K562 (cell line): ENCODE measurements at regions not wholly inside any gene's neighbourhood (a gene's known extent, or its start where the extent isn't known, plus 50 kb on each side); places are given as distances from the start of the nearest gene placed in this dataset.

Experiments
- ATAC-seq: fragments of 200-7000 bp; cut with Tn5 transposase; 3 replicates; pipeline ENCODE4 v1.9.1; 2020; ENCODE audit warnings: moderate library complexity
- BruUV-seq: library from RNA; stranded (reverse); fragments of 400-500 nt; replicated peaks from 2 replicates; lab custom pipeline; 2021; lab: Mats Ljungman, UMichigan
- CTCF ChIA-PET: fragments of 300-600 bp; formaldehyde crosslinking; extraction: SDS; loops from one replicate; lab custom pipeline; 2021; ENCODE audit warnings: low intra/inter-chr PET ratio; lab: Yijun Ruan, JAX
- POLR2A ChIA-PET: fragments of 300-600, 350-650 bp; sonication (Branson Sonifier 250); formaldehyde crosslinking; extraction: SDS; loops from one replicate; lab custom pipeline; 2021; ENCODE audit warnings: antibody characterized with exemption, inconsistent platforms; lab: Yijun Ruan, JAX
- DNase-seq, 4 experiments: peaks; one replicate each; pipeline versions ENCODE4 v3.0.0 to v3.0.0-alpha.2; 2011 to 2018; ENCODE audit warnings: low spot score in 3 of 4, mixed read lengths in 3 of 4; ENCODE audit errors: extremely low read depth in 1 of 4
- FAIRE-seq: peaks from 2 replicates; lab custom pipeline; 2011; peaks lifted over from hg19 to GRCh38; lab: Jason Lieb, UNC
- H2AFZ ChIP-seq: 2 replicates; pipeline ENCODE4 v1.6.0; 2011; ENCODE audit warnings: low read depth, low read length, control low read depth, inconsistent platforms
- H3K27ac ChIP-seq: fragments of 200-600 bp; 3 replicates; pipeline ENCODE4 v1.8.0; 2011; ENCODE audit warnings: low read depth, mild to moderate bottlenecking, control low read depth, inconsistent platforms, low read length, moderate library complexity, mixed read lengths; ENCODE audit errors: extremely low read depth
- H3K27me3 ChIP-seq, 2 experiments: fragments of 300-600 bp in 1 of 2; 2 replicates in 1 of 2; 3 replicates in 1 of 2; pipeline versions ENCODE4 v1.6.0 to v1.8.0; 2011; ENCODE audit warnings: inconsistent platforms in 2 of 2, low read length in 2 of 2, mild to moderate bottlenecking in 1 of 2, mixed read lengths in 1 of 2, moderate library complexity in 1 of 2; ENCODE audit not compliant: control insufficient read depth in 2 of 2, insufficient read depth in 2 of 2
- H3K36me3 ChIP-seq: fragments of 300-600 bp; 3 replicates; pipeline ENCODE4 v1.8.0; 2011; ENCODE audit warnings: mild to moderate bottlenecking, low read length, inconsistent platforms; ENCODE audit not compliant: control insufficient read depth, insufficient read depth
- H3K4me1 ChIP-seq, 2 experiments: fragments of 200-600 bp in 1 of 2; replicated peaks in 1 of 2; 2 replicates in 1 of 2; 3 replicates in 1 of 2; pipeline versions ENCODE4 v1.5.1 to v1.8.0; 2011; ENCODE audit warnings: inconsistent platforms in 2 of 2, low read length in 2 of 2, mild to moderate bottlenecking in 1 of 2, mixed read lengths in 1 of 2, moderate library complexity in 1 of 2; ENCODE audit not compliant: control insufficient read depth in 2 of 2, insufficient read depth in 2 of 2
- H3K4me2 ChIP-seq: 2 replicates; pipeline ENCODE4 v1.6.1; 2011; ENCODE audit warnings: low read length, control low read depth, inconsistent platforms, mixed read lengths; ENCODE audit not compliant: insufficient read depth
- H3K4me3 ChIP-seq: fragments of 200-600 bp; sonication (generic), shearing (Covaris generic); 2 replicates; pipeline ENCODE4 v1.5.1; 2016; ENCODE audit warnings: control low read depth, inconsistent platforms
- H3K79me2 ChIP-seq: fragments of 200-600 bp; 3 replicates; pipeline ENCODE4 v1.8.0; 2011; ENCODE audit warnings: low read length, inconsistent platforms; ENCODE audit not compliant: control insufficient read depth, insufficient read depth
- H3K9ac ChIP-seq, 2 experiments: 2 replicates each; pipeline versions ENCODE4 v1.6.0 to v1.6.1; 2011; ENCODE audit warnings: low read depth in 2 of 2, low read length in 2 of 2, control low read depth in 1 of 2, inconsistent platforms in 1 of 2, mild to moderate bottlenecking in 1 of 2, mixed read lengths in 1 of 2; ENCODE audit not compliant: insufficient read depth in 1 of 2
- H3K9me1 ChIP-seq: one replicate; pipeline ENCODE4 v1.6.0; 2011; ENCODE audit warnings: inconsistent platforms, mild to moderate bottlenecking, low read length, moderate library complexity; ENCODE audit not compliant: control insufficient read depth, insufficient read depth
- H3K9me3 ChIP-seq: replicated peaks from 2 replicates; pipeline ENCODE4 v1.5.1; 2011; ENCODE audit warnings: low read depth, low read length, inconsistent platforms; ENCODE audit not compliant: control insufficient read depth, insufficient read depth
- H4K20me1 ChIP-seq: replicated peaks from 2 replicates; pipeline ENCODE4 v1.6.1; 2011; ENCODE audit warnings: low read length, inconsistent platforms, mixed read lengths; ENCODE audit not compliant: control insufficient read depth, insufficient read depth
- KDM5B ChIP-seq: fragments of 200-600 bp; sonication (generic); IDR thresholded peaks from 2 replicates; pipeline ENCODE4 v1.6.1; 2012; ENCODE audit warnings: low read depth, mild to moderate bottlenecking, moderate library complexity, low read length, control low read depth, inconsistent platforms; ENCODE audit not compliant: insufficient replicate concordance
- NFATC3 ChIP-seq: fragments of 450-650 bp; IDR thresholded peaks from 2 replicates; pipeline ENCODE4 v1.6.1; 2017; ENCODE audit warnings: mild to moderate bottlenecking
- STAT5A ChIP-seq: IDR thresholded peaks from 2 replicates; pipeline ENCODE4 v1.6.1; 2012; ENCODE audit warnings: low read length, inconsistent platforms, borderline replicate concordance
- WHSC1 ChIP-seq: IDR thresholded peaks from one replicate; pipeline ENCODE4 v1.6.1; 2012; ENCODE audit warnings: low read length, control low read depth, inconsistent platforms
- ZC3H8 ChIP-seq: fragments of 450-650 bp; IDR thresholded peaks from 2 replicates; pipeline ENCODE4 v1.6.1; 2017
- WGBS: fragments of 100-300 bp; shearing (Covaris generic); methylation state at CpG from one replicate; pipeline ENCODE4 v1.1.6; 2016; ENCODE audit warnings: low coverage, mixed read lengths; ENCODE audit not compliant: insufficient coverage; ENCODE audit errors: missing lambda C conversion rate; 5-methylcytosine and 5-hydroxymethylcytosine counted together
- in situ Hi-C: fragments of 300-500 bp; cut with MboI; formaldehyde crosslinking; loops from 4 replicates; pipeline ENCODE4 v1.15.0; 2018; ENCODE audit warnings: inconsistent platforms, mixed read lengths
- intact Hi-C: fragments of 100-400 bp; cut with micrococcal nuclease; formaldehyde crosslinking; loops from 2 replicates; pipeline ENCODE4 v1.14.2; 2022
- TF ChIP-seq, protein P1 (sequence below), 2 experiments: IDR thresholded peaks; 2 replicates each; pipeline ENCODE4 v1.6.1; 2011; ENCODE audit warnings: borderline replicate concordance in 1 of 2, control low read depth in 1 of 2, low read depth in 1 of 2, low read length in 1 of 2, mild to moderate bottlenecking in 1 of 2, mixed read lengths in 1 of 2, moderate library complexity in 1 of 2; ENCODE audit not compliant: insufficient read depth in 1 of 2, insufficient read length in 1 of 2, poor library complexity in 1 of 2, severe bottlenecking in 1 of 2; ENCODE audit errors: extremely low read depth in 1 of 2
- TF ChIP-seq, protein P2 (sequence below): fragments of 450-650 bp; conservative IDR thresholded peaks from 2 replicates; pipeline ENCODE4 v1.6.1; 2016; ENCODE audit warnings: missing genetic modification characterization, low read depth, mild to moderate bottlenecking, control low read depth, missing compliant biosample characterization
- TF ChIP-seq, protein P3 (sequence below): fragments of 250-450 bp; sonication (Bioruptor Pico); IDR thresholded peaks from 2 replicates; pipeline ENCODE4 v1.6.1; 2021; ENCODE audit warnings: mild to moderate bottlenecking

DNA sequence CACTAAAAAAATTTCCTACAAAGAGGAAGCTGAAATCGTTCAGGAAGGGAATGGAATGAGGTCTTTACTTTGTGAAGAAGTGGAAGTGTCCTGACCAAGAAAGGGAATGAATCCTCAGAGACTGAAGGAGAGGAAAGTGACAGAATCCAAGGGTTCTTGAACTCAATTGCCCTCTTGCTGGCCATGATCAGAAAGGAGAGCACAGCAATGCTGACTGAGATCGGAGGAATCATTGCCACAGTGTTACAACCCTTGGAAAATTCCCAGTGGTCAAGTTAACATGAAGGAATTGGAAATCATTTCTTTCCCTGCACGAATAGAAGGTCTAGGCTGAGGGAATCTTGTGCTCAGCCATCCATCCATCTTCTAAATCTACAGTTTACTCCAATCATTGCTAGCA, 190.0 kb upstream of the NEIL3 start:
- CTCF ChIA-PET = no interaction called here
- Histone ChIP-seq H3K9me1 (no peaks in the 10 kb centered on the region), H3K9me3 (peaks cover 3% of the 10 kb centered on the region; the same call in 1 of the 2 replicates), H4K20me1 (no peaks in the 10 kb centered on the region), H3K27me3 (no peaks in the 10 kb centered on the region), H3K4me2 (no peak overlapping the region), H2AFZ (no peak overlapping the region), H3K27ac (no peak overlapping the region), H3K79me2 (no peaks in the 10 kb centered on the region), H3K4me3 (no peak overlapping the region), H3K4me1 (no peaks in the 10 kb centered on the region)
- POLR2A ChIA-PET = no interaction called here
- no peak for ATAC-seq
- BruUV-seq = no TSS peak
- intact Hi-C loops = no loop called here
- TF ChIP-seq KDM5B (no peak), WHSC1 (no peak), NFATC3 (no peak), STAT5A (no peak), ZC3H8 (no peak)
- TF ChIP-seq, protein P1, sequence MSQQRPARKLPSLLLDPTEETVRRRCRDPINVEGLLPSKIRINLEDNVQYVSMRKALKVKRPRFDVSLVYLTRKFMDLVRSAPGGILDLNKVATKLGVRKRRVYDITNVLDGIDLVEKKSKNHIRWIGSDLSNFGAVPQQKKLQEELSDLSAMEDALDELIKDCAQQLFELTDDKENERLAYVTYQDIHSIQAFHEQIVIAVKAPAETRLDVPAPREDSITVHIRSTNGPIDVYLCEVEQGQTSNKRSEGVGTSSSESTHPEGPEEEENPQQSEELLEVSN (IDR thresholded peaks at IDR 0.05; ENCODE audit: borderline replicate concordance in 1 of 2, extremely low read depth in 1 of 2, insufficient read depth in 1 of 2, insufficient read length in 1 of 2, low read depth in 1 of 2, low read length in 1 of 2, poor library complexity in 1 of 2, severe bottlenecking in 1 of 2) = no peak
- TF ChIP-seq, protein P2, sequence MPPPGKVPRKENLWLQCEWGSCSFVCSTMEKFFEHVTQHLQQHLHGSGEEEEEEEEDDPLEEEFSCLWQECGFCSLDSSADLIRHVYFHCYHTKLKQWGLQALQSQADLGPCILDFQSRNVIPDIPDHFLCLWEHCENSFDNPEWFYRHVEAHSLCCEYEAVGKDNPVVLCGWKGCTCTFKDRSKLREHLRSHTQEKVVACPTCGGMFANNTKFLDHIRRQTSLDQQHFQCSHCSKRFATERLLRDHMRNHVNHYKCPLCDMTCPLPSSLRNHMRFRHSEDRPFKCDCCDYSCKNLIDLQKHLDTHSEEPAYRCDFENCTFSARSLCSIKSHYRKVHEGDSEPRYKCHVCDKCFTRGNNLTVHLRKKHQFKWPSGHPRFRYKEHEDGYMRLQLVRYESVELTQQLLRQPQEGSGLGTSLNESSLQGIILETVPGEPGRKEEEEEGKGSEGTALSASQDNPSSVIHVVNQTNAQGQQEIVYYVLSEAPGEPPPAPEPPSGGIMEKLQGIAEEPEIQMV = no peak
- TF ChIP-seq, protein P3, sequence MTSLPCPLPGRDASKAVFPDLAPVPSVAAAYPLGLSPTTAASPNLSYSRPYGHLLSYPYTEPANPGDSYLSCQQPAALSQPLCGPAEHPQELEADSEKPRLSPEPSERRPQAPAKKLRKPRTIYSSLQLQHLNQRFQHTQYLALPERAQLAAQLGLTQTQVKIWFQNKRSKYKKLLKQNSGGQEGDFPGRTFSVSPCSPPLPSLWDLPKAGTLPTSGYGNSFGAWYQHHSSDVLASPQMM (CRISPR knock-in tag) = no peak
- TF ChIP-seq, all 486 proteins: peak for 0
- in situ Hi-C loops = no loop called here
- 3% methylated on average over 3 of the region's 3 CpGs for WGBS
- Histone ChIP-seq H3K36me3 (no peaks in the 10 kb centered on the region), H3K9ac (no peak overlapping the region)
- FAIRE-seq (no peak), DNase-seq (no peak)
